Uterus (tissue), 2 donors: ENCODE measurements at regions not wholly inside any gene's neighbourhood (a gene's known extent, or its start where the extent isn't known, plus 50 kb on each side); places are given as distances from the start of the nearest gene placed in this dataset.

Source experiments
- POLR2A ChIP-seq, 2 donors: fragments of 450-650 bp; IDR thresholded peaks; one replicate each; pipeline ENCODE4 v1.6.1; 2016; ENCODE audit warnings: antibody characterized with exemption in 2 of 2, mild to moderate bottlenecking in 1 of 2, moderate library complexity in 1 of 2
- TF ChIP-seq, protein P1 (sequence below), 4 experiments: fragments of 200-600 bp in 2 of 4; fragments of 450-650 bp in 2 of 4; sonication (generic) in 2 of 4; IDR thresholded peaks; one replicate each; pipeline ENCODE4 v1.5.1; 2016 to 2019; ENCODE audit warnings: antibody characterized with exemption in 4 of 4, mild to moderate bottlenecking in 2 of 4, moderate library complexity in 1 of 4

DNA sequence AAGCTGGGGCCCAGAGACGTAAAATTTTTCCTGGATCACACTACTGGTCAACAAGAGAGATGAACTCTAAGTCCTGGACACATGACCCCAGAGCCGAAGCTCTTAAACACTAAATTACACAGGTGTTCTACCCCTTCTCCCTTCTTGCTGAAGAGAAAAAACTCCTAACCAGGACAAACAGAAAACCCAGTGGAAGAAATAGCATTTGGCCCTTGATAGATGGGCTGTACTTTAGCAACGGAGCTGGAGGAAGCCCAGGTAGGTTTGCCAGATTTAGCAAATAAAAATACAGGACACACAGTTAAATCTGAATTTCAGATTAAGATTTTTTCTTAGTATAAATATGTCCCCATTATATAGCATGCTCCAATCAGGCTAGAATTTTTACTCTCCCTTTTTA lies 72.7 kb downstream of the DIRAS3 start:
- TF ChIP-seq POLR2A (IDR thresholded peaks at IDR 0.05) = no peak
- TF ChIP-seq, protein P1, sequence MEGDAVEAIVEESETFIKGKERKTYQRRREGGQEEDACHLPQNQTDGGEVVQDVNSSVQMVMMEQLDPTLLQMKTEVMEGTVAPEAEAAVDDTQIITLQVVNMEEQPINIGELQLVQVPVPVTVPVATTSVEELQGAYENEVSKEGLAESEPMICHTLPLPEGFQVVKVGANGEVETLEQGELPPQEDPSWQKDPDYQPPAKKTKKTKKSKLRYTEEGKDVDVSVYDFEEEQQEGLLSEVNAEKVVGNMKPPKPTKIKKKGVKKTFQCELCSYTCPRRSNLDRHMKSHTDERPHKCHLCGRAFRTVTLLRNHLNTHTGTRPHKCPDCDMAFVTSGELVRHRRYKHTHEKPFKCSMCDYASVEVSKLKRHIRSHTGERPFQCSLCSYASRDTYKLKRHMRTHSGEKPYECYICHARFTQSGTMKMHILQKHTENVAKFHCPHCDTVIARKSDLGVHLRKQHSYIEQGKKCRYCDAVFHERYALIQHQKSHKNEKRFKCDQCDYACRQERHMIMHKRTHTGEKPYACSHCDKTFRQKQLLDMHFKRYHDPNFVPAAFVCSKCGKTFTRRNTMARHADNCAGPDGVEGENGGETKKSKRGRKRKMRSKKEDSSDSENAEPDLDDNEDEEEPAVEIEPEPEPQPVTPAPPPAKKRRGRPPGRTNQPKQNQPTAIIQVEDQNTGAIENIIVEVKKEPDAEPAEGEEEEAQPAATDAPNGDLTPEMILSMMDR (IDR thresholded peaks at IDR 0.05) = no peak
